AG10803 (cell line): ENCODE measurements at regions not wholly inside any gene's neighbourhood (a gene's known extent, or its start where the extent isn't known, plus 50 kb on each side); places are given as distances from the start of the nearest gene placed in this dataset.

Experiments used
- DNase-seq: peaks from one replicate; pipeline ENCODE4 v3.0.0; 2010; ENCODE audit warnings: low read depth
- H3K4me3 ChIP-seq: 2 replicates; pipeline ENCODE4 v1.5.1; 2011; ENCODE audit warnings: mild to moderate bottlenecking, low read length, control low read depth
- TF ChIP-seq, protein P1 (sequence below): conservative IDR thresholded peaks from 2 replicates; pipeline ENCODE4 v1.5.1; 2011; ENCODE audit warnings: mild to moderate bottlenecking, low read length, control low read depth, inconsistent platforms

- no peak for DNase-seq
- TF ChIP-seq, protein P1, sequence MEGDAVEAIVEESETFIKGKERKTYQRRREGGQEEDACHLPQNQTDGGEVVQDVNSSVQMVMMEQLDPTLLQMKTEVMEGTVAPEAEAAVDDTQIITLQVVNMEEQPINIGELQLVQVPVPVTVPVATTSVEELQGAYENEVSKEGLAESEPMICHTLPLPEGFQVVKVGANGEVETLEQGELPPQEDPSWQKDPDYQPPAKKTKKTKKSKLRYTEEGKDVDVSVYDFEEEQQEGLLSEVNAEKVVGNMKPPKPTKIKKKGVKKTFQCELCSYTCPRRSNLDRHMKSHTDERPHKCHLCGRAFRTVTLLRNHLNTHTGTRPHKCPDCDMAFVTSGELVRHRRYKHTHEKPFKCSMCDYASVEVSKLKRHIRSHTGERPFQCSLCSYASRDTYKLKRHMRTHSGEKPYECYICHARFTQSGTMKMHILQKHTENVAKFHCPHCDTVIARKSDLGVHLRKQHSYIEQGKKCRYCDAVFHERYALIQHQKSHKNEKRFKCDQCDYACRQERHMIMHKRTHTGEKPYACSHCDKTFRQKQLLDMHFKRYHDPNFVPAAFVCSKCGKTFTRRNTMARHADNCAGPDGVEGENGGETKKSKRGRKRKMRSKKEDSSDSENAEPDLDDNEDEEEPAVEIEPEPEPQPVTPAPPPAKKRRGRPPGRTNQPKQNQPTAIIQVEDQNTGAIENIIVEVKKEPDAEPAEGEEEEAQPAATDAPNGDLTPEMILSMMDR: no peak
- no peak overlapping the region for H3K4me3 ChIP-seq
Measured at GRCh38 chr12:20317554-20317953, 50.8 kb upstream of the PDE3A start.
